IMR-90 (cell line): ENCODE measurements at regions not wholly inside any gene's neighbourhood (a gene's known extent, or its start where the extent isn't known, plus 50 kb on each side); places are given as distances from the start of the nearest gene placed in this dataset.
A peak's percentile ranks its signal among the peaks of the same experiment; 100 is the strongest.

ENCODE experiments used
- ATAC-seq: fragments of 200-7000 bp; cut with Tn5 transposase; 2 replicates; pipeline ENCODE4 v1.9.1; 2020; ENCODE audit warnings: low read depth, mild to moderate bottlenecking, moderate library complexity
- BruUV-seq: library from RNA; stranded (reverse); fragments of 400-500 nt; replicated peaks from 2 replicates; lab custom pipeline; 2021; lab: Mats Ljungman, UMichigan
- CTCF ChIA-PET: fragments of 300-600 bp; formaldehyde crosslinking; extraction: SDS; loops from one replicate; lab custom pipeline; 2021; ENCODE audit warnings: antibody characterized with exemption; lab: Yijun Ruan, JAX
- POLR2A ChIA-PET: fragments of 300-600 bp; sonication (Branson Sonifier 250); formaldehyde crosslinking; loops from one replicate; lab custom pipeline; 2022; ENCODE audit warnings: antibody characterized with exemption; ENCODE audit not compliant: unreplicated experiment; lab: Charles Lee
- DNase-seq: peaks from one replicate; pipeline ENCODE4 v3.0.0; 2013
- H2AFZ ChIP-seq: replicated peaks from 2 replicates; pipeline ENCODE3; 2013; ENCODE audit warnings: low read length, mild to moderate bottlenecking; ENCODE audit not compliant: poor library complexity
- H2AK5ac ChIP-seq: 2 replicates; pipeline ENCODE4 v1.6.1; 2013; ENCODE audit warnings: low read depth, low read length, inconsistent platforms
- H2AK9ac ChIP-seq: replicated peaks from 2 replicates; pipeline ENCODE3; 2013; ENCODE audit warnings: mild to moderate bottlenecking, low read depth, low read length, moderate library complexity; ENCODE audit not compliant: poor library complexity
- H2BK120ac ChIP-seq: 2 replicates; pipeline ENCODE4 v1.6.1; 2013; ENCODE audit warnings: low read depth, low read length, inconsistent platforms
- H2BK15ac ChIP-seq: 3 replicates; pipeline ENCODE4 v1.6.1; 2013; ENCODE audit warnings: low read depth, low read length, inconsistent platforms
- H2BK20ac ChIP-seq: 2 replicates; pipeline ENCODE4 v1.6.1; 2013; ENCODE audit warnings: low read depth, mild to moderate bottlenecking, inconsistent platforms, low read length, moderate library complexity
- H2BK5ac ChIP-seq: 2 replicates; pipeline ENCODE4 v1.6.1; 2013; ENCODE audit warnings: mild to moderate bottlenecking, low read depth, low read length, inconsistent platforms; ENCODE audit not compliant: poor library complexity, severe bottlenecking
- H3K14ac ChIP-seq: replicated peaks from 2 replicates; pipeline ENCODE4 v1.6.1; 2013; ENCODE audit warnings: low read depth, low read length, inconsistent platforms
- H3K18ac ChIP-seq: 2 replicates; pipeline ENCODE4 v1.6.1; 2013; ENCODE audit warnings: low read depth, low read length, control low read depth
- H3K23ac ChIP-seq: 2 replicates; pipeline ENCODE4 v1.6.1; 2013; ENCODE audit warnings: low read depth, low read length, inconsistent platforms
- H3K27ac ChIP-seq: 2 replicates; pipeline ENCODE4 v1.5.1; 2013; ENCODE audit warnings: mild to moderate bottlenecking, control low read depth, low read length; ENCODE audit not compliant: insufficient read depth
- H3K27me3 ChIP-seq: 2 replicates; pipeline ENCODE4 v1.6.1; 2013; ENCODE audit warnings: low read length; ENCODE audit not compliant: control insufficient read depth, insufficient read depth
- H3K36me3 ChIP-seq: 2 replicates; pipeline ENCODE4 v1.6.1; 2013; ENCODE audit warnings: low read length, mixed read lengths; ENCODE audit not compliant: control insufficient read depth, insufficient read depth
- H3K4ac ChIP-seq: 2 replicates; pipeline ENCODE4 v1.6.1; 2013; ENCODE audit warnings: low read depth, low read length, inconsistent platforms
- H3K4me1 ChIP-seq: 2 replicates; pipeline ENCODE4 v1.6.1; 2013; ENCODE audit warnings: low read length, mixed read lengths; ENCODE audit not compliant: control insufficient read depth, insufficient read depth
- H3K4me2 ChIP-seq: 2 replicates; pipeline ENCODE4 v1.6.1; 2013; ENCODE audit warnings: low read depth, mild to moderate bottlenecking, control low read depth, low read length, moderate library complexity
- H3K4me3 ChIP-seq: 2 replicates; pipeline ENCODE4 v1.5.1; 2013; ENCODE audit warnings: low read depth, mild to moderate bottlenecking, control low read depth, low read length, moderate library complexity; ENCODE audit not compliant: insufficient read depth
- H3K56ac ChIP-seq: 2 replicates; pipeline ENCODE4 v1.6.1; 2013; ENCODE audit warnings: low read length, inconsistent platforms; ENCODE audit not compliant: insufficient read depth; ENCODE audit errors: extremely low read depth
- H3K79me1 ChIP-seq, 2 experiments: 2 replicates each; pipeline ENCODE4 v1.6.1; 2013; ENCODE audit warnings: low read length in 2 of 2, inconsistent platforms in 1 of 2, low read depth in 1 of 2
- H3K9ac ChIP-seq: 2 replicates; pipeline ENCODE4 v1.6.1; 2013; ENCODE audit warnings: low read depth, low read length, control low read depth
- H3K9me1 ChIP-seq: 2 replicates; pipeline ENCODE4 v1.6.1; 2013; ENCODE audit warnings: low read length, inconsistent platforms; ENCODE audit not compliant: insufficient read depth
- H3K9me3 ChIP-seq: 2 replicates; pipeline ENCODE4 v1.6.1; 2013; ENCODE audit warnings: low read length; ENCODE audit not compliant: control insufficient read depth, insufficient read depth
- H4K20me1 ChIP-seq: 2 replicates; pipeline ENCODE4 v1.6.1; 2013; ENCODE audit warnings: low read length, inconsistent platforms; ENCODE audit not compliant: insufficient read depth
- H4K5ac ChIP-seq: 2 replicates; pipeline ENCODE4 v1.6.1; 2013; ENCODE audit warnings: mild to moderate bottlenecking, low read depth, low read length, control low read depth
- H4K8ac ChIP-seq, 2 experiments: 2 replicates each; pipeline ENCODE4 v1.6.1; 2013; ENCODE audit warnings: low read depth in 2 of 2, low read length in 2 of 2, control low read depth in 1 of 2, inconsistent platforms in 1 of 2
- H4K91ac ChIP-seq: 2 replicates; pipeline ENCODE4 v1.6.1; 2013; ENCODE audit warnings: low read depth, low read length, inconsistent platforms; ENCODE audit not compliant: insufficient read depth
- CTCF ChIP-seq: conservative IDR thresholded peaks from 2 replicates; pipeline ENCODE4 v1.5.1; 2012; ENCODE audit warnings: mild to moderate bottlenecking, low read depth, low read length, improper control_type of control experiment
- POLR2A ChIP-seq: IDR thresholded peaks from 2 replicates; pipeline ENCODE4 v1.6.1; 2012; ENCODE audit warnings: mild to moderate bottlenecking, low read depth, low read length
- RAD21 ChIP-seq: IDR thresholded peaks from 2 replicates; pipeline ENCODE4 v1.6.1; 2012; ENCODE audit warnings: low read length, improper control_type of control experiment
- SMC3 ChIP-seq: fragments of 150-350 bp; IDR thresholded peaks from 2 replicates; pipeline ENCODE4 v1.6.1; 2016; ENCODE audit warnings: low read depth, mild to moderate bottlenecking, antibody characterized with exemption, low read length, moderate library complexity
- WGBS, 2 experiments: methylation state at CpG; one replicate each; pipeline versions ENCODE4 v1.1.5 to v1.1.7; 2013; ENCODE audit warnings: missing lambda C conversion rate in 2 of 2; ENCODE audit not compliant: insufficient read length in 1 of 2; ENCODE audit errors: extremely low coverage in 2 of 2; 5-methylcytosine and 5-hydroxymethylcytosine counted together
- dilution Hi-C: fragments of 300-500 bp; cut with HindIII; formaldehyde crosslinking; loops from one replicate; pipeline ENCODE4 v1.14.3; 2018; ENCODE audit warnings: low sequenced_read_pairs; ENCODE audit not compliant: unreplicated experiment
- in situ Hi-C: fragments of 300-500 bp; cut with MboI; formaldehyde crosslinking; loops from 3 replicates; pipeline ENCODE4 v1.14.3; 2019; ENCODE audit warnings: low sequenced_read_pairs, inconsistent platforms, mixed read lengths
- intact Hi-C: fragments of 100-400 bp; cut with micrococcal nuclease; formaldehyde crosslinking; loops from 2 replicates; pipeline ENCODE4 v1.10.0; 2022
- TF ChIP-seq, protein P1 (sequence below): fragments of 150-350 bp; IDR thresholded peaks from 2 replicates; pipeline ENCODE4 v1.6.1; 2017; ENCODE audit warnings: mild to moderate bottlenecking, antibody characterized with exemption, low read length, low read depth

GRCh38 chr3:124078953-124079911 lies 87.3 kb upstream of the ROPN1 start:
- in situ Hi-C loops, result no loop called here
- H4K20me1 ChIP-seq, result no peaks in the 10 kb centered on the region
- no peaks in the 10 kb centered on the region for H3K9me3 ChIP-seq
- no peak overlapping the region for H3K4ac ChIP-seq
- H4K91ac ChIP-seq, result no peak overlapping the region
- TF ChIP-seq, protein P1, sequence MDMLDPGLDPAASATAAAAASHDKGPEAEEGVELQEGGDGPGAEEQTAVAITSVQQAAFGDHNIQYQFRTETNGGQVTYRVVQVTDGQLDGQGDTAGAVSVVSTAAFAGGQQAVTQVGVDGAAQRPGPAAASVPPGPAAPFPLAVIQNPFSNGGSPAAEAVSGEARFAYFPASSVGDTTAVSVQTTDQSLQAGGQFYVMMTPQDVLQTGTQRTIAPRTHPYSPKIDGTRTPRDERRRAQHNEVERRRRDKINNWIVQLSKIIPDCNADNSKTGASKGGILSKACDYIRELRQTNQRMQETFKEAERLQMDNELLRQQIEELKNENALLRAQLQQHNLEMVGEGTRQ, result no peak
- TF ChIP-seq RAD21 (peak; percentile 68), POLR2A (no peak), CTCF (peak; percentile 67), SMC3 (peak; percentile 75)
- no peak overlapping the region; the same call in 1 of the 2 replicates for H3K23ac ChIP-seq
- ChIA-PET CTCF (interaction anchor here (0.7 to 1.1 kb wide), 4 partner anchors 25 to 64 kb away, joined by 3 to 4 read pairs (median 4); no protein-coding TSS in a partner anchor), POLR2A (no interaction called here)
- H4K8ac ChIP-seq, result no peak overlapping the region
- ATAC-seq (peak; percentile 57), DNase-seq (peak; percentile 50)
- no peak overlapping the region for H3K9ac ChIP-seq
- H3K4me2 ChIP-seq, result no peak overlapping the region
- intact Hi-C loops, result loop anchor here (1.0 to 2.0 kb wide), 2 partner anchors 63 to 138 kb away; no protein-coding TSS in a partner anchor
- no peak overlapping the region for H3K14ac ChIP-seq
- WGBS, 2 experiments, result 0% methylated on average over 1 of the region's 4 CpGs; no CpG with 5 or more reads in 1 of the 2 experiments
- H2AK5ac ChIP-seq, result no peak overlapping the region
- H4K5ac ChIP-seq, result no peak overlapping the region
- H3K56ac ChIP-seq, result no peak overlapping the region
- peaks cover 1% of the 10 kb centered on the region; the same call in 1 of the 2 replicates for H3K4me1 ChIP-seq
- dilution Hi-C loops, result no loop called here
- H2BK20ac ChIP-seq, result peak overlapping the region; percentile 41; the same call in 1 of the 2 replicates
- no peak overlapping the region for H2AFZ ChIP-seq
- 0 out of 4 replicates have a peak, but pooled peaks cover 0 to 3% of the 10 kb centered on the region in 2 experiments for H3K79me1 ChIP-seq
- no peak overlapping the region for H2BK120ac ChIP-seq
- no TSS peak for BruUV-seq
- H3K27me3 ChIP-seq, result no peaks in the 10 kb centered on the region; the same call in 1 of the 2 replicates
- H3K36me3 ChIP-seq, result no peaks in the 10 kb centered on the region
- no peak overlapping the region for H2AK9ac ChIP-seq
- no peak overlapping the region for H3K27ac ChIP-seq
- no peak overlapping the region for H3K4me3 ChIP-seq
- no peaks in the 10 kb centered on the region; the same call in 1 of the 2 replicates for H3K9me1 ChIP-seq
- no peak overlapping the region for H2BK5ac ChIP-seq
- H2BK15ac ChIP-seq, result no peak overlapping the region
- no peak overlapping the region for H3K18ac ChIP-seq
